ENCODE measurements at regions not wholly inside any gene's neighbourhood (a gene's known extent, or its start where the extent isn't known, plus 50 kb on each side); places are given as distances from the start of the nearest gene placed in this dataset.

- TF ChIP-seq POLR2A (IDR thresholded peaks at IDR 0.05), result no peak
- TF ChIP-seq CTCF (IDR thresholded peaks at IDR 0.05), result no peak
These were observed 175.8 kb upstream of the PLXNC1 start for GRCh38 chr12:93972411-93973208.

All from uterus (tissue), 2 donors.